Suprapubic skin (tissue), 4 donors: ENCODE measurements at regions not wholly inside any gene's neighbourhood (a gene's known extent, or its start where the extent isn't known, plus 50 kb on each side); places are given as distances from the start of the nearest gene placed in this dataset.

ENCODE experiments used
- EP300 ChIP-seq: sonication (generic); formaldehyde crosslinking; IDR thresholded peaks from one replicate; pipeline ENCODE4 v1.6.1; 2017; ENCODE audit warnings: antibody characterized with exemption
- POLR2A ChIP-seq, 2 donors: fragments of 450-650 bp; IDR thresholded peaks; one replicate each; pipeline ENCODE4 v1.6.1; 2017; ENCODE audit warnings: antibody characterized with exemption in 2 of 2, mild to moderate bottlenecking in 2 of 2, moderate library complexity in 2 of 2
- POLR2AphosphoS5 ChIP-seq, 3 donors: sonication (generic); formaldehyde crosslinking; IDR thresholded peaks; one replicate each; pipeline ENCODE4 v1.6.1; 2017; ENCODE audit warnings: antibody characterized with exemption in 3 of 3

DNA sequence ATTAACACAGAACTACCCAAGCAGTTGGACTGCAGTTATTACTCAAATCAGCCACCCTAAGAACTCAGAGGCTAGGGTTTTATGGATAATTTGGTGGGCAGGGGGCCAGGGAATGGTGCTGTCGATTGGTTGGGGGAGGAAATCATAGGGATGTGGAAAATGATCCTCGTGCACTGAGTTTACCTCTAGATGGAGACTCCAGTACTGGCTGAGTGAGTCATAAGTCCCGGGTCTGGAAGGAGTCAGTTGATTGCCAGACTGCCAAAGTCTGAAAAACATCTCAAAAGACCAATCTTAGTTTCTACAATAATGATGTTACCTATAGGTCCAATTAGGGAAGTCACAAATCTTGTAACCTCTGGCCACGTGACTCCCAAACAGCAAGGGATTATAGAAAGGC is 257.5 kb upstream of the PRMT6 start:
- TF ChIP-seq EP300 (no peak), POLR2A (IDR thresholded peaks at IDR 0.05) (no peak), POLR2AphosphoS5 (IDR thresholded peaks at IDR 0.05) (no peak)
